H1 (cell line): ENCODE measurements at regions not wholly inside any gene's neighbourhood (a gene's known extent, or its start where the extent isn't known, plus 50 kb on each side); places are given as distances from the start of the nearest gene placed in this dataset.

Experiments used
- CTCF ChIA-PET: fragments of 300-600 bp; sonication (Branson Sonifier 250); formaldehyde crosslinking; loops from one replicate; lab custom pipeline; 2021; ENCODE audit not compliant: partially characterized antibody; lab: Charles Lee
- POLR2A ChIA-PET: fragments of 300-600 bp; sonication (Branson Sonifier 250); formaldehyde crosslinking; loops from one replicate; lab custom pipeline; 2021; ENCODE audit warnings: inconsistent platforms; ENCODE audit not compliant: partially characterized antibody; lab: Charles Lee
- DNase-seq, 2 experiments: peaks; one replicate each; pipeline versions ENCODE4 v3.0.0 to v3.0.0-alpha.2; 2010 to 2022; ENCODE audit warnings: low spot score in 2 of 2, low read depth in 1 of 2, mixed read lengths in 1 of 2
- FAIRE-seq: peaks from 2 replicates; lab custom pipeline; 2011; peaks lifted over from hg19 to GRCh38; lab: Jason Lieb, UNC
- H2AFZ ChIP-seq: 2 replicates; pipeline ENCODE4 v1.8.1; 2012; ENCODE audit warnings: low read length, inconsistent platforms
- H2AK5ac ChIP-seq: 2 replicates; pipeline ENCODE4 v1.6.1; 2013; ENCODE audit warnings: low read depth, low read length
- H2BK120ac ChIP-seq: replicated peaks from 2 replicates; pipeline ENCODE3; 2013; ENCODE audit warnings: low read depth, low read length, inconsistent platforms
- H2BK12ac ChIP-seq: 2 replicates; pipeline ENCODE4 v1.6.1; 2013; ENCODE audit warnings: low read depth, low read length
- H2BK15ac ChIP-seq: 2 replicates; pipeline ENCODE4 v1.6.1; 2013; ENCODE audit warnings: low read length
- H2BK20ac ChIP-seq: 2 replicates; pipeline ENCODE4 v1.6.1; 2013; ENCODE audit warnings: low read length
- H2BK5ac ChIP-seq: 2 replicates; pipeline ENCODE4 v1.6.1; 2013; ENCODE audit warnings: low read depth, low read length
- H3K14ac ChIP-seq: 2 replicates; pipeline ENCODE4 v1.6.1; 2013; ENCODE audit warnings: inconsistent platforms; ENCODE audit not compliant: insufficient read length
- H3K18ac ChIP-seq: 2 replicates; pipeline ENCODE4 v1.6.1; 2013; ENCODE audit warnings: low read length; ENCODE audit errors: extremely low read depth
- H3K23ac ChIP-seq: 2 replicates; pipeline ENCODE4 v1.6.1; 2013; ENCODE audit warnings: inconsistent platforms; ENCODE audit not compliant: insufficient read length
- H3K23me2 ChIP-seq: 2 replicates; pipeline ENCODE4 v1.6.1; 2013; ENCODE audit warnings: low read depth, low read length
- H3K27ac ChIP-seq: 2 replicates; pipeline ENCODE4 v1.6.1; 2011; ENCODE audit warnings: low read depth, low read length, inconsistent platforms
- H3K27me3 ChIP-seq, 4 experiments: replicated peaks in 1 of 4; 1 replicate in 1 of 4; 2 replicates in 3 of 4; pipeline versions ENCODE4 v1.6.1 to v1.8.1; 2011 to 2013; ENCODE audit warnings: low read length in 3 of 4, mild to moderate bottlenecking in 3 of 4, inconsistent platforms in 2 of 4, mixed read lengths in 2 of 4, moderate library complexity in 1 of 4; ENCODE audit not compliant: control insufficient read depth in 3 of 4, insufficient read depth in 3 of 4; ENCODE audit errors: extremely low read depth in 1 of 4
- H3K36me3 ChIP-seq, 4 experiments: 2 replicates each; pipeline versions ENCODE4 v1.6.1 to v1.8.1; 2011 to 2013; ENCODE audit warnings: mild to moderate bottlenecking in 4 of 4, low read length in 3 of 4, moderate library complexity in 2 of 4, control low read depth in 1 of 4, inconsistent platforms in 1 of 4; ENCODE audit not compliant: insufficient read depth in 4 of 4, control insufficient read depth in 2 of 4
- H3K4ac ChIP-seq: replicated peaks from 2 replicates; pipeline ENCODE3; 2013; ENCODE audit warnings: low read length, low read depth, mixed read lengths, inconsistent platforms; ENCODE audit not compliant: insufficient read length
- H3K4me1 ChIP-seq, 4 experiments: replicated peaks in 1 of 4; 1 replicate in 1 of 4; 2 replicates in 3 of 4; pipeline versions ENCODE4 v1.6.1 to v1.8.1; 2011 to 2013; ENCODE audit warnings: low read length in 3 of 4, inconsistent platforms in 2 of 4, mixed read lengths in 1 of 4; ENCODE audit not compliant: insufficient read depth in 4 of 4, control insufficient read depth in 3 of 4
- H3K4me2 ChIP-seq, 2 experiments: 2 replicates each; pipeline versions ENCODE4 v1.6.1 to v1.8.1; 2011 to 2013; ENCODE audit warnings: low read depth in 2 of 2, low read length in 2 of 2, control low read depth in 1 of 2, inconsistent platforms in 1 of 2, mild to moderate bottlenecking in 1 of 2; ENCODE audit not compliant: insufficient read depth in 1 of 2
- H3K4me3 ChIP-seq, 4 experiments: fragments of 200-600, 300-600 bp in 1 of 4; sonication (generic), shearing (Covaris generic), sonication (Bioruptor Twin) in 1 of 4; 2 replicates each; pipeline versions ENCODE4 v1.5.1 to v1.8.1; 2011 to 2016; ENCODE audit warnings: low read length in 4 of 4, low read depth in 3 of 4, control low read depth in 2 of 4, inconsistent platforms in 2 of 4, mild to moderate bottlenecking in 2 of 4, mixed read lengths in 1 of 4, moderate library complexity in 1 of 4; ENCODE audit not compliant: insufficient read depth in 2 of 4; ENCODE audit errors: extremely low read depth in 1 of 4
- H3K56ac ChIP-seq: replicated peaks from 2 replicates; pipeline ENCODE3; 2013; ENCODE audit warnings: low read depth, mild to moderate bottlenecking, mixed read lengths, low read length, inconsistent platforms; ENCODE audit not compliant: insufficient read length
- H3K79me1 ChIP-seq: 2 replicates; pipeline ENCODE4 v1.6.1; 2013; ENCODE audit warnings: low read depth, low read length, control low read depth
- H3K79me2 ChIP-seq, 2 experiments: 2 replicates each; pipeline versions ENCODE4 v1.6.1 to v1.8.1; 2012 to 2013; ENCODE audit warnings: low read length in 2 of 2, mild to moderate bottlenecking in 2 of 2, inconsistent platforms in 1 of 2; ENCODE audit not compliant: insufficient read depth in 2 of 2, control insufficient read depth in 1 of 2
- H3K9ac ChIP-seq, 4 experiments: replicated peaks in 1 of 4; 1 replicate in 1 of 4; 2 replicates in 3 of 4; pipeline versions ENCODE4 v1.6.1 to v1.8.1; 2011 to 2013; ENCODE audit warnings: low read depth in 3 of 4, low read length in 3 of 4, control low read depth in 2 of 4, mild to moderate bottlenecking in 2 of 4, moderate library complexity in 2 of 4, inconsistent platforms in 1 of 4; ENCODE audit errors: extremely low read depth in 1 of 4
- H3K9me3 ChIP-seq, 2 experiments: 2 replicates each; pipeline versions ENCODE4 v1.6.1 to v1.8.1; 2012 to 2013; ENCODE audit warnings: mild to moderate bottlenecking in 2 of 2, moderate library complexity in 2 of 2, control low read depth in 1 of 2, inconsistent platforms in 1 of 2, low read depth in 1 of 2, low read length in 1 of 2, mixed read lengths in 1 of 2; ENCODE audit not compliant: insufficient read depth in 2 of 2
- H4K20me1 ChIP-seq, 2 experiments: replicated peaks in 1 of 2; 2 replicates each; pipeline versions ENCODE3 to v1.8.1; 2011 to 2013; ENCODE audit warnings: inconsistent platforms in 2 of 2, low read length in 2 of 2, mild to moderate bottlenecking in 1 of 2; ENCODE audit not compliant: insufficient read depth in 2 of 2, control insufficient read depth in 1 of 2
- H4K5ac ChIP-seq: 2 replicates; pipeline ENCODE4 v1.6.1; 2013; ENCODE audit warnings: low read length, low read depth, mixed read lengths, inconsistent platforms; ENCODE audit not compliant: insufficient read length
- H4K8ac ChIP-seq: 2 replicates; pipeline ENCODE4 v1.8.0; 2013; ENCODE audit warnings: mild to moderate bottlenecking, moderate library complexity, low read length, inconsistent platforms; ENCODE audit not compliant: insufficient read depth; ENCODE audit errors: extremely low read depth
- H4K91ac ChIP-seq: replicated peaks from 2 replicates; pipeline ENCODE3; 2013; ENCODE audit warnings: low read length, mixed read lengths, inconsistent platforms; ENCODE audit not compliant: insufficient read length
- CREB1 ChIP-seq: IDR thresholded peaks from 2 replicates; pipeline ENCODE4 v1.6.1; 2012; ENCODE audit warnings: inconsistent platforms
- JUND ChIP-seq: IDR thresholded peaks from 2 replicates; pipeline ENCODE4 v1.6.1; 2011; ENCODE audit warnings: mild to moderate bottlenecking, improper control_type of control experiment, low read length
- RXRA ChIP-seq: IDR thresholded peaks from 2 replicates; pipeline ENCODE4 v1.6.1; 2011; ENCODE audit warnings: low read depth, mild to moderate bottlenecking, low read length, moderate library complexity; ENCODE audit not compliant: insufficient read depth
- TCF12 ChIP-seq: IDR thresholded peaks from 2 replicates; pipeline ENCODE4 v1.6.1; 2011; ENCODE audit warnings: low read depth, mild to moderate bottlenecking, low read length
- WGBS, 2 experiments: shearing (Covaris generic) in 1 of 2; methylation state at CpG; one replicate each; pipeline versions ENCODE4 v1.1.6 to v1.1.7; 2013 to 2015; ENCODE audit warnings: low lambda C conversion rate in 2 of 2, mixed read lengths in 2 of 2, inconsistent platforms in 1 of 2, low coverage in 1 of 2, missing lambda C conversion rate in 1 of 2; ENCODE audit not compliant: insufficient replicate concordance in 2 of 2, insufficient coverage in 1 of 2, insufficient read length in 1 of 2; ENCODE audit errors: extremely low coverage in 1 of 2, missing lambda C conversion rate in 1 of 2; 5-methylcytosine and 5-hydroxymethylcytosine counted together
- TF ChIP-seq, protein P1 (sequence below): IDR thresholded peaks from 2 replicates; pipeline ENCODE4 v1.6.1; 2012; ENCODE audit warnings: inconsistent platforms

GRCh38 chr10:62960416-62960815 is 144.2 kb upstream of the EGR2 start:
- H2BK20ac ChIP-seq = no peak overlapping the region
- CTCF ChIA-PET = no interaction called here
- H2AFZ ChIP-seq = no peak overlapping the region
- no peak overlapping the region for H3K27ac ChIP-seq
- H4K91ac ChIP-seq = no peak overlapping the region
- no peak overlapping the region for H2AK5ac ChIP-seq
- H3K4ac ChIP-seq = no peak overlapping the region
- POLR2A ChIA-PET = no interaction called here
- no peak overlapping the region for H3K9ac ChIP-seq
- H3K14ac ChIP-seq = no peak overlapping the region
- no peak overlapping the region for H2BK12ac ChIP-seq
- H3K79me1 ChIP-seq = no peaks in the 10 kb centered on the region
- FAIRE-seq = no peak
- no peak overlapping the region for H4K5ac ChIP-seq
- H3K9me3 ChIP-seq = peaks cover 0 to 6% of the 10 kb centered on the region in 2 experiments; a peak in 2 of 4 replicates
- no peaks in the 10 kb centered on the region for H4K20me1 ChIP-seq
- H3K18ac ChIP-seq = no peak overlapping the region
- H3K23ac ChIP-seq = no peak overlapping the region
- WGBS, 2 experiments = 96% methylated on average over 9 of the region's 9 CpGs; no CpG with 5 or more reads in 1 of the 2 experiments
- H3K4me3 ChIP-seq = no peak overlapping the region
- no peak for DNase-seq
- H3K36me3 ChIP-seq = no peaks in the 10 kb centered on the region
- no peak overlapping the region for H2BK15ac ChIP-seq
- H3K79me2 ChIP-seq = no peaks in the 10 kb centered on the region
- no peak overlapping the region for H4K8ac ChIP-seq
- no peaks in the 10 kb centered on the region for H3K23me2 ChIP-seq
- H3K4me1 ChIP-seq = peaks cover 0 to 3% (median 0%) of the 10 kb centered on the region in 4 experiments; a peak in 1 of 7 replicates
- H3K56ac ChIP-seq = no peak overlapping the region
- H3K27me3 ChIP-seq = no peaks in the 10 kb centered on the region
- no peak overlapping the region for H2BK120ac ChIP-seq
- no peak overlapping the region for H2BK5ac ChIP-seq
- H3K4me2 ChIP-seq = no peak overlapping the region
- TF ChIP-seq TCF12 = no peak
- no peak for TF ChIP-seq CREB1
- TF ChIP-seq, protein P1, sequence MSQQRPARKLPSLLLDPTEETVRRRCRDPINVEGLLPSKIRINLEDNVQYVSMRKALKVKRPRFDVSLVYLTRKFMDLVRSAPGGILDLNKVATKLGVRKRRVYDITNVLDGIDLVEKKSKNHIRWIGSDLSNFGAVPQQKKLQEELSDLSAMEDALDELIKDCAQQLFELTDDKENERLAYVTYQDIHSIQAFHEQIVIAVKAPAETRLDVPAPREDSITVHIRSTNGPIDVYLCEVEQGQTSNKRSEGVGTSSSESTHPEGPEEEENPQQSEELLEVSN = no peak
- no peak for TF ChIP-seq RXRA
- TF ChIP-seq JUND = no peak
